ENCODE measurements at regions not wholly inside any gene's neighbourhood (a gene's known extent, or its start where the extent isn't known, plus 50 kb on each side); places are given as distances from the start of the nearest gene placed in this dataset.

DNA sequence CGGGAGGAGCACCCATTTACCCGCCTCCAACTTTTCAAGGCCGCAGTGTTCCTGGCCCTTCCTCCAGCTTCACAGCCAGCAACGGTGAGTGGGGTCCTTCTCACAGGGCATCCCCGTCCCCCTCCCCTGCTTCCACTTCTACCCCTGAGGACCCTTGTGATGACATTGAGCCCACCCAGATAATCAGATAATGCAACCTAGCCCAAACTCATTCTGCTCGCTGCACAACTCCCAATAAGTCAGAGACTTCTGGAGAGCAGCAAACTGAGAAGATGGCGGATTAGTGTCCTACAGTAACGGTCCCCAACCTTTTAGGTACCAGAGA lies 74.5 kb downstream of the OAT start:
- POLR2A ChIA-PET = no interaction called here
- CTCF ChIA-PET = no interaction called here
- H3K79me2 ChIP-seq (ENCODE audit: insufficient read depth, low read length) = no peaks in the 10 kb centered on the region
- no peaks in the 10 kb centered on the region for H4K20me1 ChIP-seq (ENCODE audit: insufficient read depth)
- H3K27ac ChIP-seq (ENCODE audit: low read depth, low read length) = no peak overlapping the region
- no peaks in the 10 kb centered on the region for H3K27me3 ChIP-seq (ENCODE audit: insufficient read depth, low read length)
- TF ChIP-seq POLR2AphosphoS5 (IDR thresholded peaks at IDR 0.05; ENCODE audit: low read depth, low read length) = no peak
- no peak for TF ChIP-seq ZNF274 (IDR thresholded peaks at IDR 0.05; ENCODE audit: low read depth, low read length)
- TF ChIP-seq, protein P1, sequence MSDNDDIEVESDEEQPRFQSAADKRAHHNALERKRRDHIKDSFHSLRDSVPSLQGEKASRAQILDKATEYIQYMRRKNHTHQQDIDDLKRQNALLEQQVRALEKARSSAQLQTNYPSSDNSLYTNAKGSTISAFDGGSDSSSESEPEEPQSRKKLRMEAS (IDR thresholded peaks at IDR 0.05) = no peak
- H2AFZ ChIP-seq (ENCODE audit: low read depth, low read length, poor library complexity, severe bottlenecking) = no peak overlapping the region
- no peaks in the 10 kb centered on the region for H3K36me3 ChIP-seq (ENCODE audit: control insufficient read depth in 1 of 2, insufficient read depth in 2 of 2, low read length in 2 of 2)
- BruUV-seq (replicated peaks) = no TSS peak
- H3K4me1 ChIP-seq (ENCODE audit: control insufficient read depth in 1 of 2, insufficient read depth in 2 of 2, low read length in 2 of 2) = no peaks in the 10 kb centered on the region
- RAD21 ChIA-PET (ENCODE audit: low non-redundant PET in 1 of 2, low total read pairs in 2 of 2, uncharacterized antibody in 2 of 2, unreplicated experiment in 2 of 2) = no interaction called here
- H3K4me3 ChIP-seq (replicated peaks in 1 of 2; ENCODE audit: low read depth in 1 of 2, low read length in 2 of 2) = no peak overlapping the region
- no peaks in the 10 kb centered on the region for H3K9me2 ChIP-seq (ENCODE audit: insufficient read depth)
- intact Hi-C loops (cut with micrococcal nuclease) = no loop called here
- no peaks in the 10 kb centered on the region for H3K9me3 ChIP-seq (ENCODE audit: control insufficient read depth in 1 of 2, insufficient read depth in 1 of 2, low read depth in 1 of 2, low read length in 2 of 2)
- ATAC-seq = no peak
- no peak for DNase-seq (ENCODE audit: low read depth, low spot score)
- no peak overlapping the region for H3K4me2 ChIP-seq (ENCODE audit: low read length)
- no peak overlapping the region for H3K9ac ChIP-seq (ENCODE audit: low read length)

DNA sequence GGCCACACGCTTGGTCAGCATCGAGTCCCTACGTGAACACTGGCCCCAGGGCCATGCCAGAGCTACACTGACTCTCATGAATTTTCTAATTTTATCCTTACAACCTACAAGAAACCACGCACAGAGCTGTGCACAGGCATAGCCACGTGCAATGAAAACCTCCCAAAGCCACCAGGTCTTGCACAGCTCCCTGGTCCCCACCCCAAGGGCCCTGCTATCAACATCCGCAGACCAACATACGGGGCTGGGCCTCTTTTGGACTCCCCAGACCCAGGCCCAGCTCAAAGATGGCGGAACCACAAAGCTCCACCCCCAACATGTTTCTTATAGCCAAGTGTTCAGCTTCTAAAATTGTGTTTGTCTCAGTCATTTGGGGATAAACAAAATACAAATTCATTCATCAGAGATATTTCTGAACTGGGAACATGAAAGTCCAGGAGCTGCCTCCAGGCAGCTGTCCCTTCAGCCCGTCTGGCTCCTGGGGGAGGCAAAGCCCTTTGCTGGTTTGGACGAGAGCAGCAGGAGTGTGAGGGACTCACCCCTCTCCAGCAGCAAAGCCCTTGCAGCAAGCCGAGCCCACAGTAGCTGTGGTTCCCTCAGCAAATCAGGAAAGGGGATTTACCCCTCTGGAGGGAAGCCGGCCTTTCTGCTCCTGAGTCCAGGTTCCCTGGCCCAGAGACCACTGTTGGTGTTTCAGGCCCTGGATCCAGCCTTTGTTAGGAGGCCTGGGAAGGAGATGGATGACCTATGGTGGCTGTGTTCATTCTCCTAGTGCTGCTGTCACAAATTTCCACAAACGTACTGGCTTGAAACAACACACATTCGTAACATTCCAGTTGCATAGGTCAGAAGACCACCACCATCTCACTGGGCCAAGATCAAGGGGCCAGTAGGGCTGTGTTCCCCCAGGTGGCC lies 75.1 kb downstream of the OAT start:
- Histone ChIP-seq H3K9me3 (ENCODE audit: control insufficient read depth in 1 of 2, insufficient read depth in 1 of 2, low read depth in 1 of 2, low read length in 2 of 2) (no peaks in the 10 kb centered on the region), H3K4me3 (replicated peaks in 1 of 2; ENCODE audit: low read depth in 1 of 2, low read length in 2 of 2) (no peak overlapping the region), H3K79me2 (ENCODE audit: insufficient read depth, low read length) (no peaks in the 10 kb centered on the region), H3K27ac (ENCODE audit: low read depth, low read length) (no peak overlapping the region), H3K9ac (ENCODE audit: low read length) (no peak overlapping the region), H3K27me3 (ENCODE audit: insufficient read depth, low read length) (no peaks in the 10 kb centered on the region), H3K36me3 (ENCODE audit: control insufficient read depth in 1 of 2, insufficient read depth in 2 of 2, low read length in 2 of 2) (no peaks in the 10 kb centered on the region), H3K4me1 (ENCODE audit: control insufficient read depth in 1 of 2, insufficient read depth in 2 of 2, low read length in 2 of 2) (no peaks in the 10 kb centered on the region), H2AFZ (ENCODE audit: low read depth, low read length, poor library complexity, severe bottlenecking) (no peak overlapping the region), H3K4me2 (ENCODE audit: low read length) (no peak overlapping the region), H3K9me2 (ENCODE audit: insufficient read depth) (no peaks in the 10 kb centered on the region), H4K20me1 (ENCODE audit: insufficient read depth) (no peaks in the 10 kb centered on the region)
- no peak for DNase-seq (ENCODE audit: low read depth, low spot score)
- ChIA-PET POLR2A (no interaction called here), RAD21 (ENCODE audit: low non-redundant PET in 1 of 2, low total read pairs in 2 of 2, uncharacterized antibody in 2 of 2, unreplicated experiment in 2 of 2) (no interaction called here), CTCF (no interaction called here)
- intact Hi-C loops (cut with micrococcal nuclease) = no loop called here
- ATAC-seq = no peak
- BruUV-seq (replicated peaks) = no TSS peak
- TF ChIP-seq ZNF274 (IDR thresholded peaks at IDR 0.05; ENCODE audit: low read depth, low read length) (no peak), TCF7L2 (IDR thresholded peaks at IDR 0.05; ENCODE audit: borderline replicate concordance, extremely low read depth, insufficient read depth, insufficient read length) (no peak), CEBPB (IDR thresholded peaks at IDR 0.05; ENCODE audit: low read depth) (no peak), POLR2A (IDR thresholded peaks at IDR 0.05; ENCODE audit: borderline replicate concordance, extremely low read depth, insufficient read depth, insufficient read length) (no peak), FOSL1 (IDR thresholded peaks at IDR 0.05; ENCODE audit: low read depth) (no peak), ELF1 (IDR thresholded peaks at IDR 0.05; ENCODE audit: borderline replicate concordance, low read depth) (no peak), YY1 (IDR thresholded peaks at IDR 0.05; ENCODE audit: extremely low read depth, insufficient replicate concordance, low read depth, low read length) (no peak), SRF (IDR thresholded peaks at IDR 0.05; ENCODE audit: low read depth) (no peak), EGR1 (IDR thresholded peaks at IDR 0.05; ENCODE audit: low read depth) (no peak), JUND (IDR thresholded peaks at IDR 0.05) (no peak)
- TF ChIP-seq, protein P1 (IDR thresholded peaks at IDR 0.05) = no peak
- TF ChIP-seq, protein P2, sequence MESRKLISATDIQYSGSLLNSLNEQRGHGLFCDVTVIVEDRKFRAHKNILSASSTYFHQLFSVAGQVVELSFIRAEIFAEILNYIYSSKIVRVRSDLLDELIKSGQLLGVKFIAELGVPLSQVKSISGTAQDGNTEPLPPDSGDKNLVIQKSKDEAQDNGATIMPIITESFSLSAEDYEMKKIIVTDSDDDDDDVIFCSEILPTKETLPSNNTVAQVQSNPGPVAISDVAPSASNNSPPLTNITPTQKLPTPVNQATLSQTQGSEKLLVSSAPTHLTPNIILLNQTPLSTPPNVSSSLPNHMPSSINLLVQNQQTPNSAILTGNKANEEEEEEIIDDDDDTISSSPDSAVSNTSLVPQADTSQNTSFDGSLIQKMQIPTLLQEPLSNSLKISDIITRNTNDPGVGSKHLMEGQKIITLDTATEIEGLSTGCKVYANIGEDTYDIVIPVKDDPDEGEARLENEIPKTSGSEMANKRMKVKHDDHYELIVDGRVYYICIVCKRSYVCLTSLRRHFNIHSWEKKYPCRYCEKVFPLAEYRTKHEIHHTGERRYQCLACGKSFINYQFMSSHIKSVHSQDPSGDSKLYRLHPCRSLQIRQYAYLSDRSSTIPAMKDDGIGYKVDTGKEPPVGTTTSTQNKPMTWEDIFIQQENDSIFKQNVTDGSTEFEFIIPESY (IDR thresholded peaks at IDR 0.05; ENCODE audit: extremely low read depth, insufficient replicate concordance, low read length) = no peak
- TF ChIP-seq, protein P3, sequence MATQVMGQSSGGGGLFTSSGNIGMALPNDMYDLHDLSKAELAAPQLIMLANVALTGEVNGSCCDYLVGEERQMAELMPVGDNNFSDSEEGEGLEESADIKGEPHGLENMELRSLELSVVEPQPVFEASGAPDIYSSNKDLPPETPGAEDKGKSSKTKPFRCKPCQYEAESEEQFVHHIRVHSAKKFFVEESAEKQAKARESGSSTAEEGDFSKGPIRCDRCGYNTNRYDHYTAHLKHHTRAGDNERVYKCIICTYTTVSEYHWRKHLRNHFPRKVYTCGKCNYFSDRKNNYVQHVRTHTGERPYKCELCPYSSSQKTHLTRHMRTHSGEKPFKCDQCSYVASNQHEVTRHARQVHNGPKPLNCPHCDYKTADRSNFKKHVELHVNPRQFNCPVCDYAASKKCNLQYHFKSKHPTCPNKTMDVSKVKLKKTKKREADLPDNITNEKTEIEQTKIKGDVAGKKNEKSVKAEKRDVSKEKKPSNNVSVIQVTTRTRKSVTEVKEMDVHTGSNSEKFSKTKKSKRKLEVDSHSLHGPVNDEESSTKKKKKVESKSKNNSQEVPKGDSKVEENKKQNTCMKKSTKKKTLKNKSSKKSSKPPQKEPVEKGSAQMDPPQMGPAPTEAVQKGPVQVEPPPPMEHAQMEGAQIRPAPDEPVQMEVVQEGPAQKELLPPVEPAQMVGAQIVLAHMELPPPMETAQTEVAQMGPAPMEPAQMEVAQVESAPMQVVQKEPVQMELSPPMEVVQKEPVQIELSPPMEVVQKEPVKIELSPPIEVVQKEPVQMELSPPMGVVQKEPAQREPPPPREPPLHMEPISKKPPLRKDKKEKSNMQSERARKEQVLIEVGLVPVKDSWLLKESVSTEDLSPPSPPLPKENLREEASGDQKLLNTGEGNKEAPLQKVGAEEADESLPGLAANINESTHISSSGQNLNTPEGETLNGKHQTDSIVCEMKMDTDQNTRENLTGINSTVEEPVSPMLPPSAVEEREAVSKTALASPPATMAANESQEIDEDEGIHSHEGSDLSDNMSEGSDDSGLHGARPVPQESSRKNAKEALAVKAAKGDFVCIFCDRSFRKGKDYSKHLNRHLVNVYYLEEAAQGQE (IDR thresholded peaks at IDR 0.05; ENCODE audit: low read depth) = no peak
